ENCODE measurements at regions not wholly inside any gene's neighbourhood (a gene's known extent, or its start where the extent isn't known, plus 50 kb on each side); places are given as distances from the start of the nearest gene placed in this dataset.
"Not testable (repeated sequence)": the region's sequence is repeated elsewhere in the genome, so short reads cannot be mapped to it uniquely, and the experiment has no call there.

GRCh38 chr20:39967806-39968205 is 721.2 kb downstream of the MAFB start:
- intact Hi-C loops (cut with DNase I) = no loop called here
- no peaks in the 10 kb centered on the region for H3K36me3 ChIP-seq
- H3K4me3 ChIP-seq = no peak overlapping the region
- DNase-seq (ENCODE audit: extremely low spot score in 2 of 2) = no peak
- no peaks in the 10 kb centered on the region for H3K4me1 ChIP-seq
- no peaks in the 10 kb centered on the region for H3K9me3 ChIP-seq
- no peaks in the 10 kb centered on the region for H3K27me3 ChIP-seq
- TF ChIP-seq POLR2AphosphoS5 (IDR thresholded peaks at IDR 0.05; ENCODE audit: insufficient read depth in 1 of 2, low read depth in 1 of 2) (no peak), CTCF (IDR thresholded peaks at IDR 0.05) (no peak), POLR2A (IDR thresholded peaks at IDR 0.05) (no peak)
- H3K27ac ChIP-seq = no peak overlapping the region

DNA sequence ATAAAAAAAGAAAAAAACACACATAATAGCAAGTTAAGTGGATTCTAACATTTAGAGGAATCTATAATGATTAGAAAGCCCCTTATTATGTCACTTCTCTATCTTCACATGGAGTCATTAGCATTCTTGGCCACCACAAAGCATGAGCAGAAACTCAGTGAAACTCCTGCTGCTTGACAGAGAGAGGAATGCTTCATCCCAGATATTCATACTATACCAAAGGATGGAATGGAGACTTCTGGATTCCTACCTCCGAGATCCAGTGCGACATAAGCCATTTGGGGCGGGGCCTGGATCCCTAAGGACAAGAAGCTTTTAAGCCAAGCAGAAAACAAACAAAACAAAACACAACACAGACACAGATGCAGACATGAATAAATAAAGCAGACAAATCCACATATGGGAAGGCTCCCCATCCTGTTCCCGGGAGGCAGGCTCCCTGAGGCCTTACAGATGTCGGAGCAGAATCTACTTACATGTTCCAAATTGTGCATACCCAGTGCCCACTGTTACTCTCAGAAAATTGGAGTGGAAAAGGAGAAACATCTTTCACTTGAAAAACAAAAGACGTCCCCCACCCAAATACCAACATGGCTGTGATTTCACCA is 727.3 kb downstream of the MAFB start:
- Histone ChIP-seq H3K27me3 (no peaks in the 10 kb centered on the region), H3K9me3 (no peaks in the 10 kb centered on the region), H3K4me3 (no peak overlapping the region), H3K4me1 (peaks cover 10% of the 10 kb centered on the region), H3K36me3 (no peaks in the 10 kb centered on the region), H3K27ac (no peak overlapping the region)
- DNase-seq (ENCODE audit: extremely low spot score in 2 of 2) = no peak
- intact Hi-C loops (cut with DNase I) = no loop called here
- TF ChIP-seq POLR2A (IDR thresholded peaks at IDR 0.05) (no peak), CTCF (IDR thresholded peaks at IDR 0.05) (no peak), POLR2AphosphoS5 (IDR thresholded peaks at IDR 0.05; ENCODE audit: insufficient read depth in 1 of 2, low read depth in 1 of 2) (no peak)

DNA sequence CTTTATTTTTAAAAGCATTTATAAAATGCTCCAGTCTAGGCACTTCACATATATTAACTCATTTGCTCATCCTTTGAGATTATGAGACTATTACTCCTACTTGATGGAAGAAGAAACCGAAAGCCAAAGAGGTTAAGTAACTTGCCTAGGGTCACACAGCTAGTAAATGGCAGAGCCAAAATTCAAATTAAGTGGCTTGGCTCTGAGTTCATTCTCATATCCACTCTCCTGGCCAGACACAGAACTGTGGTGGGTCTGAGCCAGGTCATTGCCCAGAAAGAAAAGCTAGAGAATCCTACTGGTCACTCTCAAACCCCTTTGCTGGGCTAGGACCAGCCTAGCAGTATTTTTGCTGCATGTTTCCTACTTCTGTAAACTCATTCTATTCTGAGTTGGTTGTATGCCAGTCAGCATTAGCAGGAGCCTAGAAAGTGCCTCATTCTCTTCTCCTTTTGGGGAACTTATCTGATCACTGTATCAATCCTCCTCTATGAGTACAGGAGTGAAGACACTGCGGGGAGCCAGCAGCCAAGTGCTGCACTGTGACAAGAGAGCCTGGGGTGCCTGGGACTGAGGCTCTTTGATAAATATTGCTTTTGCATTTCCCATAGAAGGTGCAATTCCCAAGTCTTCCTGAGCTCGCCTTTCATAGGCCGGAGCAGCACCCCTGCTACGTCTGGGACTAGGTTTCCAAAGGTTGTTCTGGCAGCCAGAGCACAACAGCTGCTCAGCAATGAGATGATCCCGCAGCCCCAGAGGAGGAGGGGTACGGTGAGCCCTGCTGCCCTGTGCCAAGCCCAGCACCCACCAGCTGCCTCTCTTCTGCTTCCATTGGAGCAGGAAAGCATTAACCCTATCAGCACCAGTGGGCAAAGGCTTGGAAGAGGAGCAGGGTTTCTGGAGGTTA is 728.3 kb downstream of the MAFB start:
- Histone ChIP-seq H3K9me3 (no peaks in the 10 kb centered on the region), H3K4me1 (peaks cover 10% of the 10 kb centered on the region), H3K27ac (no peak overlapping the region), H3K36me3 (no peaks in the 10 kb centered on the region), H3K4me3 (no peak overlapping the region), H3K27me3 (no peaks in the 10 kb centered on the region)
- DNase-seq (ENCODE audit: extremely low spot score in 2 of 2) = no peak
- intact Hi-C loops (cut with DNase I) = no loop called here
- no peak for TF ChIP-seq POLR2A (IDR thresholded peaks at IDR 0.05)
- TF ChIP-seq POLR2AphosphoS5 (IDR thresholded peaks at IDR 0.05; ENCODE audit: insufficient read depth in 1 of 2, low read depth in 1 of 2) = no peak
- TF ChIP-seq CTCF (IDR thresholded peaks at IDR 0.05) = no peak

DNA sequence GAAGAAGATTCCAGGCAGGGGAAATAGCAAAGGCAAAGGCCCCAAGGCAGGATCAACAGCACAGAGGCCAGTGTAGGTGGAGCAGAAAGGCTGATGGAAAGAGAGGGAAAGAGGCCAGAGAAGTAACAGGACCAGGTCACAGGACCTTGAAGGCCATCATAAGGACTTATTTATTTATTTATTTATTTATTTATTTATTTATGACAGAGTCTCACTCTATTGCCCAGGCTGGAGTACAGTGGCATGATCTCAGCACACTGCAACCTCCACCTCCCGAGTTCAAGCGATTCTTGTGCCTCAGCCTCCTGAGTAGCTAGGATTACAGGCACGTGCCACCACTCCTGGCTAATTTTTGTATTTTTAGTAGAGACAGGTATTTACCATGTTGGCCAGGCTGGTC is 731.1 kb downstream of the MAFB start:
- H3K36me3 ChIP-seq; H3K27ac ChIP-seq; H3K4me1 ChIP-seq; H3K27me3 ChIP-seq; intact Hi-C loops (cut with DNase I); H3K9me3 ChIP-seq; DNase-seq (ENCODE audit: extremely low spot score in 2 of 2); H3K4me3 ChIP-seq: not testable (repeated sequence)

DNA sequence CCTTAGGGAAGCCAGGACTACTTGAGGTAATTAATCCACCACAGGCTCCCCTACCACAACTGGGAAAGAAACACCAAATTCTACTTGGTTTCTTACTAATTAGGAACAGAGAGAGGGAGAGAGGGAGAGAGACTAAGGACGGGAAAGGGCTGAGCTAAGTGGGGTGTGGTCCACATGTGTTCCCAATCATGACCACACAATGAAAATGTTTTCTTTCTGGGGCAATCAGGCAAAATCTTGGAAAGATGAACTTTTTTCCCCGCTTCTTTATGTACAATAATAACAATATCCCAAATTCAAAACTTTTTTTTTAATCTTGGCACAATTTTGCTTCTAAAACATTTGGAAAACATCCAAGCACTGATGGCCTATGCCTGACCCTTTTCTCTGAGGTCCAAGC is 734.4 kb downstream of the MAFB start:
- intact Hi-C loops (cut with DNase I) = no loop called here
- DNase-seq (ENCODE audit: extremely low spot score in 2 of 2) = no peak

More for the DNA sequence above, 734.4 kb downstream of the MAFB start:
- Histone ChIP-seq H3K27ac (no peak overlapping the region), H3K27me3 (no peaks in the 10 kb centered on the region), H3K36me3 (no peaks in the 10 kb centered on the region), H3K4me3 (no peak overlapping the region), H3K4me1 (no peaks in the 10 kb centered on the region), H3K9me3 (no peaks in the 10 kb centered on the region)
- TF ChIP-seq POLR2AphosphoS5 (IDR thresholded peaks at IDR 0.05; ENCODE audit: insufficient read depth in 1 of 2, low read depth in 1 of 2) (no peak), POLR2A (IDR thresholded peaks at IDR 0.05) (no peak), CTCF (IDR thresholded peaks at IDR 0.05) (no peak)
